Mucosa of descending colon (tissue), 3 donors: ENCODE measurements at regions not wholly inside any gene's neighbourhood (a gene's known extent, or its start where the extent isn't known, plus 50 kb on each side); places are given as distances from the start of the nearest gene placed in this dataset.

Source experiments
- ATAC-seq: fragments of 200-7000 bp; cut with Tn5 transposase; one replicate; pipeline ENCODE4 v1.9.1; 2020; ENCODE audit warnings: mild to moderate bottlenecking, moderate library complexity
- DNase-seq, 3 donors: peaks; one replicate each; pipeline ENCODE4 v3.0.0-alpha.2; 2020
- H3K36me3 ChIP-seq: fragments of 200-600 bp; one replicate; pipeline ENCODE4 v1.8.0; 2021; ENCODE audit warnings: low read depth, mild to moderate bottlenecking
- H3K4me1 ChIP-seq: fragments of 200-600 bp; one replicate; pipeline ENCODE4 v1.8.0; 2021; ENCODE audit warnings: low read depth, mild to moderate bottlenecking
- H3K4me3 ChIP-seq: fragments of 200-600 bp; one replicate; pipeline ENCODE4 v1.8.0; 2021; ENCODE audit warnings: mild to moderate bottlenecking
- H3K9me3 ChIP-seq: fragments of 200-600 bp; one replicate; pipeline ENCODE4 v1.8.0; 2021; ENCODE audit warnings: mild to moderate bottlenecking
- intact Hi-C, 2 donors: fragments of 100-400 bp; cut with DNase I in 1 of 2; cut with micrococcal nuclease in 1 of 2; formaldehyde crosslinking; loops; one replicate each; pipeline versions ENCODE4 v1.11.0 to v1.11.1; 2022; cut with DNase I, micrococcal nuclease
- TF ChIP-seq, protein P1 (sequence below): fragments of 200-600 bp; IDR thresholded peaks from one replicate; pipeline ENCODE4 v1.8.0; 2022; ENCODE audit warnings: antibody characterized with exemption, mild to moderate bottlenecking
- donor health status: DM: no; HTN: no; CAD: no; lungs with moderate emphysema.
- donor health status: DM: no; HTN: no; CAD: no.
- donor health status: DM: no; HTN: yes; CAD: no.

DNA sequence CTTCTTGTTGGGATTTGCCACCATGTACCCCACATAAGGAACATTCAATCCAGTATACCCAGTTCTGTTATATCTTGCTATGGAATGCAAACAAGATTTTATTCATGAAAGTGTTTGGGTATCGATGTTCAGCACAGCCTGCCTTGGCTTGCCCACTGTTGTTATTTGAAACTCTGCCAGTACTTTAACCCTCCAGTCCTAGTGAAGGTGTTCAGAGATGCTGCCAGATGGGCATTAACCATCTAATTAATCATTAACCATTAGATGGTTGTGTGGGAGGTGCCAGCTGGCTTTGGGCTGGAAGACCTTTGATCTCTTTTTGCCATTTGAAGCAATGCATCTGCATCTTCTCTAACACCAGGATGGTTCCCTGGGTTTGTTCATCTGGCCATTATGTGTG is 363.0 kb downstream of the SH2D4B start:
- Histone ChIP-seq H3K4me1 (no peaks in the 10 kb centered on the region), H3K4me3 (no peak overlapping the region), H3K36me3 (no peaks in the 10 kb centered on the region), H3K9me3 (no peaks in the 10 kb centered on the region)
- no peak for DNase-seq
- intact Hi-C loops = no loop called here
- no peak for ATAC-seq
- TF ChIP-seq, protein P1, sequence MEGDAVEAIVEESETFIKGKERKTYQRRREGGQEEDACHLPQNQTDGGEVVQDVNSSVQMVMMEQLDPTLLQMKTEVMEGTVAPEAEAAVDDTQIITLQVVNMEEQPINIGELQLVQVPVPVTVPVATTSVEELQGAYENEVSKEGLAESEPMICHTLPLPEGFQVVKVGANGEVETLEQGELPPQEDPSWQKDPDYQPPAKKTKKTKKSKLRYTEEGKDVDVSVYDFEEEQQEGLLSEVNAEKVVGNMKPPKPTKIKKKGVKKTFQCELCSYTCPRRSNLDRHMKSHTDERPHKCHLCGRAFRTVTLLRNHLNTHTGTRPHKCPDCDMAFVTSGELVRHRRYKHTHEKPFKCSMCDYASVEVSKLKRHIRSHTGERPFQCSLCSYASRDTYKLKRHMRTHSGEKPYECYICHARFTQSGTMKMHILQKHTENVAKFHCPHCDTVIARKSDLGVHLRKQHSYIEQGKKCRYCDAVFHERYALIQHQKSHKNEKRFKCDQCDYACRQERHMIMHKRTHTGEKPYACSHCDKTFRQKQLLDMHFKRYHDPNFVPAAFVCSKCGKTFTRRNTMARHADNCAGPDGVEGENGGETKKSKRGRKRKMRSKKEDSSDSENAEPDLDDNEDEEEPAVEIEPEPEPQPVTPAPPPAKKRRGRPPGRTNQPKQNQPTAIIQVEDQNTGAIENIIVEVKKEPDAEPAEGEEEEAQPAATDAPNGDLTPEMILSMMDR = no peak

- TF ChIP-seq, protein P1 = no peak
- H3K36me3 ChIP-seq = no peaks in the 10 kb centered on the region
- no peaks in the 10 kb centered on the region for H3K9me3 ChIP-seq
- no peak overlapping the region for H3K4me3 ChIP-seq
- no peak for ATAC-seq
- no peak for DNase-seq
- intact Hi-C loops = no loop called here
- no peaks in the 10 kb centered on the region for H3K4me1 ChIP-seq
Observed at GRCh38 chr10:80908611-80909010, 370.9 kb downstream of the SH2D4B start.

DNA sequence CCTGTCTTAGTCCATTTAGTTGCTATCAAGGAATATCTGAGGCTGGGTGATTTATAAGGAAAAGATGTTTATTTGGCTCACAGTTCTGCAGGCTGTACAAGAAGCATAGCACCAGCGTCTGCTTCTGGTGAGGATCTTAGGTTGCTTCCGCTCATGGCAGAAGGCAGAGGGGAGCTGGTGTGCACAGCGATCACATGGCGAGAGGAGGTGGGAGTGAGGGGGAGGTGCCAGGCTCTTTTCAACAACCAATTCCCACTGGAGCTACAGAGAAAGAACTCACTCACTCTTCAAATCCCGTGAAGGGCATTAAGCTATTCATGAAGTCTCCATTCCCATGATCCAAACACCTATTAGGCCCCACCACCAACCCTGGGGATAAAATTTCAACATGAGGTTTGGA is 371.6 kb downstream of the SH2D4B start:
- intact Hi-C loops = no loop called here
- H3K9me3 ChIP-seq = no peaks in the 10 kb centered on the region
- ATAC-seq (no peak), DNase-seq (no peak)
- no peak overlapping the region for H3K4me3 ChIP-seq
- TF ChIP-seq, protein P1 = no peak
- no peaks in the 10 kb centered on the region for H3K4me1 ChIP-seq
- H3K36me3 ChIP-seq = no peaks in the 10 kb centered on the region

DNA sequence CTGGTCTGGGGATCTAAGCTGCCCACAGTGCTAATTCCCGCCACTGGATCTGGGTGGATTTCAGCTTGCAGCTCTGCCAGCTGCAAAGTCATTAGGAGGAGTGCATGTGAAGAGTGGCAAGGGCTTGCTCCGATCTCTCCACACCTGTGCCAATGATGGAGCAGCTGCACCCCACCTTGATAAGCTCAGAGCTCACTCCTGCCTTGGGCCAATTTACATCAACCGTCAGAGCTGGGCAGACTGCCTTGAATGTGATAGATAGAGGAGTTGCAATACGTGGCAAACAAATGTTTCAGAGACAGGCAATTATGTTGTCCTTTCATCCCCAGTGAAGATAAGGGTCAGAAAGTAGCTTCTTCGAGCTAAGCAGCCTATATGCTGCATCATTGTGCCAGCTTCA is 379.9 kb downstream of the SH2D4B start:
- TF ChIP-seq, protein P1 = no peak
- Histone ChIP-seq H3K9me3 (no peaks in the 10 kb centered on the region), H3K4me1 (no peaks in the 10 kb centered on the region), H3K4me3 (no peak overlapping the region), H3K36me3 (no peaks in the 10 kb centered on the region)
- intact Hi-C loops = no loop called here
- DNase-seq (no peak), ATAC-seq (no peak)

DNA sequence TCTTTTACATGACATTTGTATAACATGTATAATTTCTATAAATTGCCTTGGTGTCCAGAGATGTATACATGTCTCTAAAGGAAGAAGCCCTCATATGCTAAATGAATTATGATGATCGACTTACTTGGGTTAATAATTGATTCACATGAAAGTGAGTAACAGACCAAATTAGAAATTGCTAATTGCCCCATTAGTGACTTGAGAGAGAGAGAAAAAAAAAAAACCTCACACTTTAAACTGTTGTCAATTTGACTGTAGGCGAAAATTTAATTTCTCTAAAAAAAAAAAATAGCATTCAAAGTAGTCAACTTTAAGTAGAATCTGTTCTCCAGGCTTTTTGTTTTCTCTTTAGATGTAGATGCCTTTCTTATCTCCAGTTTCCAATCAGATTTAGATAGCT is 383.3 kb downstream of the SH2D4B start:
- no peaks in the 10 kb centered on the region for H3K9me3 ChIP-seq
- no peak overlapping the region for H3K4me3 ChIP-seq
- DNase-seq (no peak), ATAC-seq (no peak)
- no peaks in the 10 kb centered on the region for H3K4me1 ChIP-seq
- intact Hi-C loops = loop anchor here in 1 of 2 donors (10.0 kb wide), 1 partner anchor 256 kb away; no protein-coding TSS in a partner anchor
- no peaks in the 10 kb centered on the region for H3K36me3 ChIP-seq
- TF ChIP-seq, protein P1 = no peak
